SK-N-SH treated with all-trans-retinoic acid at 6 μM for 48 hours (cell line): ENCODE measurements at regions not wholly inside any gene's neighbourhood (a gene's known extent, or its start where the extent isn't known, plus 50 kb on each side); places are given as distances from the start of the nearest gene placed in this dataset.

Source experiments
- BACH2 ChIP-seq: fragments of 250-450 bp; sonication (Bioruptor Pico); IDR thresholded peaks from 2 replicates; pipeline ENCODE4 v1.9.0; 2021; ENCODE audit warnings: mild to moderate bottlenecking, borderline replicate concordance
- CREB5 ChIP-seq: fragments of 250-450 bp; sonication (Bioruptor Pico); IDR thresholded peaks from 2 replicates; pipeline ENCODE4 v1.5.1; 2020; ENCODE audit warnings: low read depth, mild to moderate bottlenecking, moderate library complexity
- CSRNP3 ChIP-seq: fragments of 250-450 bp; sonication (Bioruptor Pico); IDR thresholded peaks from 2 replicates; pipeline ENCODE4 v1.5.1; 2021; ENCODE audit warnings: mild to moderate bottlenecking, moderate library complexity
- ISL1 ChIP-seq: fragments of 250-450 bp; sonication (Bioruptor Pico); IDR thresholded peaks from 2 replicates; pipeline ENCODE4 v2.1.2; 2022; ENCODE audit warnings: mild to moderate bottlenecking, moderate library complexity
- PATZ1 ChIP-seq: fragments of 250-450 bp; sonication (Bioruptor Pico); IDR thresholded peaks from 2 replicates; pipeline ENCODE4 v1.8.0; 2020; ENCODE audit warnings: mild to moderate bottlenecking, moderate library complexity, borderline replicate concordance
- POU6F1 ChIP-seq: fragments of 250-450 bp; sonication (Bioruptor Pico); IDR thresholded peaks from 2 replicates; pipeline ENCODE4 v1.8.0; 2021; ENCODE audit warnings: low read depth, mild to moderate bottlenecking, moderate library complexity, borderline replicate concordance
- PPARA ChIP-seq: fragments of 250-450 bp; sonication (Bioruptor Pico); IDR thresholded peaks from 2 replicates; pipeline ENCODE4 v1.5.0; 2020; ENCODE audit warnings: mild to moderate bottlenecking, borderline replicate concordance
- TSHZ2 ChIP-seq: fragments of 250-450 bp; sonication (Bioruptor Pico); IDR thresholded peaks from 2 replicates; pipeline ENCODE4 v1.5.0; 2020; ENCODE audit warnings: mild to moderate bottlenecking, moderate library complexity
- ZFP3 ChIP-seq: fragments of 250-450 bp; sonication (Bioruptor Pico); IDR thresholded peaks from 2 replicates; pipeline ENCODE4 v1.5.0; 2020; ENCODE audit warnings: mild to moderate bottlenecking, moderate library complexity

DNA sequence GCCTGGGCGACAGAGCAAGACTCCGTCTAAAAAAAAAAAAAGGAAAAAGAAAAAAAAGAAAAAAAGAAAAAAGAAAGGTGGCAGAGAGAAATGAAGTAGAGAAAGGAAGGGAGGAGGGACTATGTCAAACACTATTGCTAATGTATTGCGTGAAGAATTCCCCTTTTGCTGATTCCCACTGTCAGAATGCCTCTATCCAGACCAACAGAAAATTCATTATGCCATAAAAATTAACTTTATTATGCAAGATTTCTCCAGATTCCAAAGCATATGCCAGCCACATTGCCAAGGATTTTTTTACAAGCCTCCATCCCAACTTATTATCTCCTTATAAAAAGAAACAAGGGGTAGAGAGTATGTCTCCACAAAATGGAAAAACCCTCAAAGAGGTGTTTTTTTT is 209.3 kb downstream of the MTERF1 start:
- TF ChIP-seq ISL1 (no peak), PATZ1 (CRISPR knock-in tag) (no peak), PPARA (no peak), TSHZ2 (CRISPR knock-in tag) (no peak), ZFP3 (CRISPR knock-in tag) (no peak), POU6F1 (CRISPR knock-in tag) (no peak), CREB5 (CRISPR knock-in tag) (no peak), CSRNP3 (no peak), BACH2 (CRISPR knock-in tag) (no peak)
